Loucy (cell line): ENCODE measurements at regions not wholly inside any gene's neighbourhood (a gene's known extent, or its start where the extent isn't known, plus 50 kb on each side); places are given as distances from the start of the nearest gene placed in this dataset.

ENCODE experiments used
- CTCF ChIP-seq: fragments of 200-600 bp; sonication (generic); conservative IDR thresholded peaks from 2 replicates; pipeline ENCODE4 v1.5.1; 2014; ENCODE audit warnings: mild to moderate bottlenecking, antibody characterized with exemption, low read length
- EZH2phosphoT487 ChIP-seq: fragments of 200-600 bp; IDR thresholded peaks from 2 replicates; pipeline ENCODE4 v1.6.1; 2018; ENCODE audit warnings: antibody characterized with exemption, mild to moderate bottlenecking, moderate library complexity, borderline replicate concordance

GRCh38 chr1:228984107-228984506 lies 248.8 kb downstream of the RHOU start:
- TF ChIP-seq CTCF (no peak), EZH2phosphoT487 (no peak)
